Motor neuron (in vitro differentiated cells): ENCODE measurements at regions not wholly inside any gene's neighbourhood (a gene's known extent, or its start where the extent isn't known, plus 50 kb on each side); places are given as distances from the start of the nearest gene placed in this dataset.

Experiments
- ATAC-seq, 8 experiments: fragments of 200-7000 bp; cut with Tn5 transposase; replicated peaks in 6 of 8; 2 replicates each; pipeline ENCODE4 v1.8.0; 2021; ENCODE audit warnings: mild to moderate bottlenecking in 8 of 8, moderate library complexity in 8 of 8
- H3K27ac ChIP-seq, 2 donors: fragments of 250-450 bp; sonication (Bioruptor Pico); 2 replicates each; pipeline ENCODE4 v1.9.0; 2021; ENCODE audit warnings: antibody characterized with exemption in 2 of 2, mild to moderate bottlenecking in 2 of 2, moderate library complexity in 1 of 2
- H3K4me1 ChIP-seq, 2 donors: fragments of 250-450 bp; sonication (Bioruptor Pico); replicated peaks in 1 of 2; 2 replicates each; pipeline ENCODE4 v1.6.1; 2021; ENCODE audit warnings: antibody characterized with exemption in 2 of 2, mild to moderate bottlenecking in 2 of 2, moderate library complexity in 1 of 2
- H3K4me3 ChIP-seq, 5 donors: fragments of 250-450 bp; sonication (Bioruptor Pico); 2 replicates each; pipeline ENCODE4 v1.9.0; 2021; ENCODE audit warnings: antibody characterized with exemption in 5 of 5, mild to moderate bottlenecking in 5 of 5, moderate library complexity in 4 of 5
- WGBS, 10 experiments: fragments of 450-650 bp; shearing (Covaris generic); methylation state at CpG; one replicate each; pipeline ENCODE4 v1.0.0; 2022; 5-methylcytosine and 5-hydroxymethylcytosine counted together
- in situ Hi-C, 9 experiments: fragments of 400-800 bp; cut with MboI; loops; one replicate each; pipeline ENCODE4 v1.15.0; 2021; ENCODE audit warnings: low sequenced_read_pairs in 9 of 9, low pct_unique_long_range_greater_than_20kb in 2 of 9; ENCODE audit not compliant: unreplicated experiment in 9 of 9

GRCh38 chr10:4669585-4669984 is 156.4 kb upstream of the AKR1E2 start:
- H3K4me1 ChIP-seq: peaks cover 0 to 4% of the 10 kb centered on the region in 2 donors
- in situ Hi-C loops: loop anchor here in 1 of 9 experiments (10.0 kb wide), 1 partner anchor 155 kb away; no protein-coding TSS in a partner anchor
- H3K27ac ChIP-seq: no peak overlapping the region
- WGBS, 10 experiments: 64 to 100% (median 80%) methylated on average over 1 to 2 of the region's 2 CpGs; no CpG with 5 or more reads in 3 of the 10 experiments
- H3K4me3 ChIP-seq: no peak overlapping the region
- ATAC-seq: no peak

DNA sequence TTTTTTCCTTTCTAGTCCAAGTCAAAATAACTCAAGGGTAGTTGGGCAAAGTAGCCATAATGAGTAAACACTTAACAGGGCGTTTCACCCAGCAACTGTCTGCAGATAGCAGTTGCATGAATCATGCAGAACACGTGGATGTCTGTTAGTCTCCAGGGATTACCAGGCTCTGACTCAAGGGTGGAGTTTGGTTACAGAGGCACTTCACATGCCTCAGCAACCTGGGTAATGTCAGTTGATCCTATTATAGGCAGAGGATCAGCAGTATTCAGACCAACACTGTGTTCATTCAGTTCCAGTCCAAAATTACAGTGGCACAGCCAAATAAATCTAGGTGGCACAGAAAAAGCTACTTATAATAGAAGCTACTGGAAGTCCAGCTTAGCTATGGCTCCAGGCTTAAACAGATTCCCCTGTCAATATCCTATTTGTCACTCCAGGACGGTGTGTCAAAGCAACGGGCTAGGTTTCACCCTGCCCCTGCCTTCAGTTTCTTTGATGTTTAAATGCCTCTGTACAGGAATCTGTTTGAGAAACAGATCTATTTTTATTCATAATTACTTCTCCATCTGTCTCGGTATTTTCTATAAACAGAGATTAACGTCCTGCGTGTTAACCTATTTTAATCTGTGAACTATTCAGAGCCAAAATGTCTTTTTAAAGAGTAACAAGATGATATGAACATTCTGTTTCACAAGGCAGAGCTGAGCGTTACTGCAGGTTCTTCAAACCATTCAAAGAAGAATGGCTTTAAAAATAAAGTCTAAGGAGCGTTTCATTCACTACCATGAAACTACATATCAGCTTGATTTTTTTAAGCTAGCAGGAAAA is 162.6 kb upstream of the AKR1E2 start:
- no peak overlapping the region for H3K27ac ChIP-seq
- ATAC-seq: peak; percentile 94 to 100 (median 98)
- H3K4me3 ChIP-seq: no peak overlapping the region
- H3K4me1 ChIP-seq: peaks cover 13 to 19% of the 10 kb centered on the region in 2 donors
- 2 to 60% (median 36%) methylated on average over 1 to 9 of the region's 9 CpGs for WGBS, 10 experiments
- in situ Hi-C loops: loop anchor here in 1 of 9 experiments (10.0 kb wide), 1 partner anchor 149 kb away; no protein-coding TSS in a partner anchor

DNA sequence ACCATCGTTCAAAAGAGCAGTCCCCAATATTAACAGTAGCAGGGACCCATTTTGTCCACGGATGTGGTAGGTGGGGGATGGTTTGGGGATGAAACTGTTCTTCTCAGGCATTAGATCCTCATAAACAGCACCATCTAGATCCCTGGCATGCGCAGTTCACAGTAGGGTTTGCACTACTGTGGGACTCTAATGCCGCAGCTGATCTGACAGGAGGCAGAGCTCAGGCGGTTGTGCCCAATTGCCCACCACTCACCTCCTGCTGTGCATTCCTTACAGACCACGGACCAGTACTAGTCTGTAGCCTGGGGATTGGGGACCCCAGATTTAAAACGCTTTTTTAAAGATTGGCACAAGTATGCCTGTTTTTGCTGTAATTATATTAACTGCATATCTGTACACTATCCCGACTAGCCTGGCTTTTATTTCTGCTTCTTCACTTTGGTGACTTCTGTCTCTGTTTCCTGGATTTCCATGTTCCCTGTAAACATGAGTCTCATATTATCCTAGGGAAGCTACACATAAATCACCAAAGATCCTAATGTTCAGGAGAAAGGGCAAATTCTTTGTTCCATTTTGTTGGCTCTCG is 163.3 kb upstream of the AKR1E2 start:
- Histone ChIP-seq H3K4me1 (peaks cover 13 to 19% of the 10 kb centered on the region in 2 donors), H3K27ac (no peak overlapping the region), H3K4me3 (no peak overlapping the region)
- peak in 4 of 8 experiments; percentile 9 to 21 (median 17) for ATAC-seq
- 0 to 92% (median 69%) methylated on average over 2 to 8 of the region's 9 CpGs for WGBS, 10 experiments
- in situ Hi-C loops: loop anchor here in 1 of 9 experiments (10.0 kb wide), 1 partner anchor 148 kb away; no protein-coding TSS in a partner anchor

GRCh38 chr10:4661511-4662255 is 164.3 kb upstream of the AKR1E2 start:
- 32 to 100% (median 90%) methylated on average over 1 to 10 of the region's 16 CpGs; no CpG with 5 or more reads in 1 of the 10 experiments for WGBS, 10 experiments
- H3K4me3 ChIP-seq: no peak overlapping the region
- in situ Hi-C loops: loop anchor here in 1 of 9 experiments (10.0 kb wide), 1 partner anchor 147 kb away; no protein-coding TSS in a partner anchor
- ATAC-seq: peak in 1 of 8 experiments; percentile 20
- no peak overlapping the region for H3K27ac ChIP-seq
- H3K4me1 ChIP-seq: peaks cover 13 to 21% of the 10 kb centered on the region in 2 donors

GRCh38 chr10:4658777-4659176 is 167.2 kb upstream of the AKR1E2 start:
- Histone ChIP-seq H3K27ac (no peak overlapping the region), H3K4me3 (no peak overlapping the region), H3K4me1 (peaks cover 11 to 19% of the 10 kb centered on the region in 2 donors)
- 48 to 98% (median 84%) methylated on average over 3 to 8 of the region's 8 CpGs for WGBS, 10 experiments
- in situ Hi-C loops: no loop called here
- ATAC-seq: peak in 1 of 8 experiments; percentile 17

- in situ Hi-C loops: no loop called here
- peaks cover 0 to 10% of the 10 kb centered on the region in 2 donors for H3K4me1 ChIP-seq
- WGBS, 10 experiments: 0 to 23% (median 12%) methylated on average over 2 to 7 of the region's 7 CpGs
- no peak overlapping the region for H3K4me3 ChIP-seq
- no peak overlapping the region for H3K27ac ChIP-seq
- ATAC-seq: peak in 6 of 8 experiments; percentile 34 to 64 (median 49)
Observed at GRCh38 chr10:4656576-4657194, 169.3 kb upstream of the AKR1E2 start.

- peak in 2 of 8 experiments; percentile 29 to 80 for ATAC-seq
- in situ Hi-C loops: no loop called here
- Histone ChIP-seq H3K4me3 (no peak overlapping the region), H3K4me1 (peaks cover 3 to 14% of the 10 kb centered on the region in 2 donors), H3K27ac (no peak overlapping the region)
- WGBS, 10 experiments: 3 to 97% (median 86%) methylated on average over 2 to 5 of the region's 5 CpGs
Observed at GRCh38 chr10:4655879-4656278, 170.1 kb upstream of the AKR1E2 start.

DNA sequence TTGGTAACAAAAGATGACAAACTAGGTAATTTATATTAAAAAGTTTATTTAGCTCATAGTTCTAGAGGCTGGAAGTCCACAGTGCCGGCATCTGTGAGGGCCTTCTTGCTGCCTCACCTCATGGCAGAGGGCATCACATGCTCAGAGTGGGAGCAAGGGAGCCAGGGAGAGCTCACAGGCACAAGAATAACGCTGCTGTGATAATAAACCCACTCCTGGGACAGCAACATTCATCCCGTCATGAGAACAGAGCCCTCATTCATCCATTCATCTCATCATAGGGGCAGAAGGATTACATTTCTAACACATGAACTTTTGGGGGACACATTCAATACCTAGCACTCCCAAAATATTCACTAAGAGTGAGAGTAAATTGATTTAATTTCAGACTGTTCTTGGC is 170.6 kb upstream of the AKR1E2 start:
- Histone ChIP-seq H3K4me3 (no peak overlapping the region), H3K4me1 (peaks cover 3 to 14% of the 10 kb centered on the region in 2 donors), H3K27ac (no peak overlapping the region)
- ATAC-seq: peak in 1 of 8 experiments; percentile 44
- in situ Hi-C loops: no loop called here
- WGBS, 10 experiments: 67 to 92% (median 84%) methylated on average over 1 to 3 of the region's 3 CpGs; no CpG with 5 or more reads in 3 of the 10 experiments

DNA sequence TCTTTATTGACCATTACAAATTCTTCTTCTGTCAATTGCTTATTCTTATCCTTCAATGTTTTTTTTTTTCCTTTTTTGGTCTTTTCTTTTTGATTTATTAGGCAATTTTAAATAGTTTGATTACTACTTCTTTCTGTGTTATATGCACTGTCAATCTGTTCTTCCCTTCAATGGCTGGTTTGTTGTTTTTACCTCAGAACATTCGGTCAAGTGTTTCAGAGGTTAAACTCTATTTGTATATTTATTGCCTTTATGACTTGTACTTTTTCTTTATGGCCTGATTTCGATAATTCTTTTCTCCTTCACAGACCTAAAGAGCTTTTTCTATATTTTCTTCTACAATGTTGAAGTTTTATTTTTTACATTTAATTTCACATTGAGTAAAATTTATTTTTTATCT is 171.5 kb upstream of the AKR1E2 start:
- no peak overlapping the region for H3K4me3 ChIP-seq
- 89 to 100% (median 94%) methylated on average over 2 of the region's 2 CpGs for WGBS, 10 experiments
- ATAC-seq: no peak
- peaks cover 3 to 14% of the 10 kb centered on the region in 2 donors for H3K4me1 ChIP-seq
- H3K27ac ChIP-seq: no peak overlapping the region
- in situ Hi-C loops: no loop called here

- H3K4me3 ChIP-seq: no peak overlapping the region
Observed at GRCh38 chr10:4653160-4653559, 172.8 kb upstream of the AKR1E2 start.

GRCh38 chr10:4652111-4653010 is 173.6 kb upstream of the AKR1E2 start:
- WGBS, 10 experiments: 68 to 100% (median 78%) methylated on average over 2 to 8 of the region's 8 CpGs
- Histone ChIP-seq H3K4me1 (peaks cover 5 to 14% of the 10 kb centered on the region in 2 donors), H3K27ac (no peak overlapping the region), H3K4me3 (no peak overlapping the region)
- ATAC-seq: no peak
- in situ Hi-C loops: no loop called here

More at GRCh38 chr10:4653160-4653559, 172.8 kb upstream of the AKR1E2 start:
- H3K4me1 ChIP-seq: peaks cover 3 to 14% of the 10 kb centered on the region in 2 donors
- ATAC-seq: peak in 1 of 8 experiments; percentile 40
- no peak overlapping the region for H3K27ac ChIP-seq
- in situ Hi-C loops: no loop called here
- 20 to 91% (median 63%) methylated on average over 4 to 8 of the region's 8 CpGs for WGBS, 10 experiments
